ENCODE measurements at regions not wholly inside any gene's neighbourhood (a gene's known extent, or its start where the extent isn't known, plus 50 kb on each side); places are given as distances from the start of the nearest gene placed in this dataset.

DNA sequence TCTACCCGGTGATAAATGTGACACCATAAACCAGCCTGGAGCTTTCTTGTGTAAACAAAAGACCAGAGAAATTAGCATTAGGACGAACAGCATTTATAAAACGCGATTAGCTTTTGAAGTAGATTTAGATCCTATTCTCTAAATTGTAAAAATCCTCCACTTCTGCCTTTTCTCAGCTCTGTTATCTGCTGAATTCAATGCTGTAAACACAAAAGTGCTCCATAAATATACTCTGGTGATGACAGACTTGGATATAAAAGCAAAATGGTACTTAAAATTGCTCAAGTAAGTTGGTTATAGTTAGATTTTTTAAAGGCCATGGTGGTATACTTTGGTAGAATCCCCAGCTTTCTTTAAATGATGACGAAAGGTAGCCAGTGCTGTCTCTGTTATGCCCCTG, 114.6 kb upstream of the RMST start:
- POLR2A ChIA-PET, result no interaction called here
- Histone ChIP-seq H3K4me2 (ENCODE audit: insufficient read depth, low read length) (no peak overlapping the region), H3K36me3 (ENCODE audit: control insufficient read depth in 2 of 2, extremely low read depth in 1 of 2, insufficient read depth in 2 of 2, low read length in 2 of 2) (no peaks in the 10 kb centered on the region), H3K9ac (replicated peaks; ENCODE audit: extremely low read depth, insufficient read depth, low read length) (no peak overlapping the region), H3K9me3 (replicated peaks; ENCODE audit: control insufficient read depth, insufficient read depth, low read length) (no peaks in the 10 kb centered on the region), H3K4me1 (ENCODE audit: control insufficient read depth, extremely low read depth, insufficient read depth, low read length) (no peaks in the 10 kb centered on the region), H3K9me1 (replicated peaks; ENCODE audit: control insufficient read depth, extremely low read depth, insufficient read depth, low read length) (no peaks in the 10 kb centered on the region), H4K20me1 (replicated peaks; ENCODE audit: control insufficient read depth, extremely low read depth, insufficient read depth, low read length) (no peaks in the 10 kb centered on the region), H3K4me3 (replicated peaks in 1 of 3; ENCODE audit: insufficient read depth in 1 of 3, low read depth in 1 of 3, low read length in 3 of 3) (no peak overlapping the region), H2AFZ (ENCODE audit: low read depth, low read length) (no peak overlapping the region), H3K79me2 (ENCODE audit: control insufficient read depth, insufficient read depth, low read length) (no peaks in the 10 kb centered on the region), H3K27me3 (ENCODE audit: control insufficient read depth in 2 of 2, insufficient read depth in 2 of 2, low read length in 2 of 2) (no peaks in the 10 kb centered on the region), H3K27ac (ENCODE audit: insufficient read depth, low read depth, low read length) (no peak overlapping the region)
- dilution Hi-C loops (cut with MboI; ENCODE audit: extremely low pct_ligation_motif_present, low sequenced_read_pairs) (no loop called here), intact Hi-C loops (cut with micrococcal nuclease) (no loop called here)
- DNase-seq (ENCODE audit: low read depth, low spot score) (no peak), FAIRE-seq (no peak)
- no TSS peak for BruUV-seq (replicated peaks)
- TF ChIP-seq FOS (IDR thresholded peaks at IDR 0.05; ENCODE audit: borderline replicate concordance, insufficient read depth, low read length), result no peak
- TF ChIP-seq MYC (IDR thresholded peaks at IDR 0.05; ENCODE audit: low read depth, low read length), result no peak
- TF ChIP-seq GATA2 (IDR thresholded peaks at IDR 0.05; ENCODE audit: insufficient read depth, insufficient read length, low read depth, low read length), result no peak
- TF ChIP-seq JUN (IDR thresholded peaks at IDR 0.05; ENCODE audit: borderline replicate concordance, insufficient read depth, insufficient read length, low read depth), result no peak
- TF ChIP-seq, protein P1, sequence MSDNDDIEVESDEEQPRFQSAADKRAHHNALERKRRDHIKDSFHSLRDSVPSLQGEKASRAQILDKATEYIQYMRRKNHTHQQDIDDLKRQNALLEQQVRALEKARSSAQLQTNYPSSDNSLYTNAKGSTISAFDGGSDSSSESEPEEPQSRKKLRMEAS (IDR thresholded peaks at IDR 0.05; ENCODE audit: insufficient read depth, insufficient read length), result no peak
- TF ChIP-seq EZH2 (IDR thresholded peaks at IDR 0.05; ENCODE audit: borderline replicate concordance, low read depth, low read length, severe bottlenecking), result no peak
- TF ChIP-seq POLR2A (IDR thresholded peaks at IDR 0.05; ENCODE audit: low read depth, low read length), result no peak
- TF ChIP-seq, protein P2, sequence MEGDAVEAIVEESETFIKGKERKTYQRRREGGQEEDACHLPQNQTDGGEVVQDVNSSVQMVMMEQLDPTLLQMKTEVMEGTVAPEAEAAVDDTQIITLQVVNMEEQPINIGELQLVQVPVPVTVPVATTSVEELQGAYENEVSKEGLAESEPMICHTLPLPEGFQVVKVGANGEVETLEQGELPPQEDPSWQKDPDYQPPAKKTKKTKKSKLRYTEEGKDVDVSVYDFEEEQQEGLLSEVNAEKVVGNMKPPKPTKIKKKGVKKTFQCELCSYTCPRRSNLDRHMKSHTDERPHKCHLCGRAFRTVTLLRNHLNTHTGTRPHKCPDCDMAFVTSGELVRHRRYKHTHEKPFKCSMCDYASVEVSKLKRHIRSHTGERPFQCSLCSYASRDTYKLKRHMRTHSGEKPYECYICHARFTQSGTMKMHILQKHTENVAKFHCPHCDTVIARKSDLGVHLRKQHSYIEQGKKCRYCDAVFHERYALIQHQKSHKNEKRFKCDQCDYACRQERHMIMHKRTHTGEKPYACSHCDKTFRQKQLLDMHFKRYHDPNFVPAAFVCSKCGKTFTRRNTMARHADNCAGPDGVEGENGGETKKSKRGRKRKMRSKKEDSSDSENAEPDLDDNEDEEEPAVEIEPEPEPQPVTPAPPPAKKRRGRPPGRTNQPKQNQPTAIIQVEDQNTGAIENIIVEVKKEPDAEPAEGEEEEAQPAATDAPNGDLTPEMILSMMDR (IDR thresholded peaks at IDR 0.05; ENCODE audit: extremely low read depth in 1 of 2, insufficient read depth in 1 of 2, low read depth in 1 of 2, low read length in 2 of 2), result no peak
- CTCF ChIA-PET, result no interaction called here
